Nephron progenitor cell (in vitro differentiated cells): ENCODE measurements at regions not wholly inside any gene's neighbourhood (a gene's known extent, or its start where the extent isn't known, plus 50 kb on each side); places are given as distances from the start of the nearest gene placed in this dataset.
"Not testable (repeated sequence)": the region's sequence is repeated elsewhere in the genome, so short reads cannot be mapped to it uniquely, and the experiment has no call there.

Source experiments
- DNase-seq: peaks from one replicate; pipeline ENCODE4 v3.0.0; 2021
- H3K27ac Mint-ChIP-seq: 2 replicates; pipeline ENCODE4 v1.8.0; 2021; ENCODE audit warnings: mild to moderate bottlenecking, moderate library complexity, mixed read lengths
- H3K27me3 Mint-ChIP-seq: 2 replicates; pipeline ENCODE4 v1.8.0; 2021; ENCODE audit warnings: mild to moderate bottlenecking, low read depth, mixed read lengths; ENCODE audit not compliant: poor library complexity
- H3K36me3 Mint-ChIP-seq: 2 replicates; pipeline ENCODE4 v1.8.0; 2021; ENCODE audit warnings: low read depth, mixed read lengths
- H3K4me1 Mint-ChIP-seq: 2 replicates; pipeline ENCODE4 v1.8.0; 2021; ENCODE audit warnings: mixed read lengths
- H3K4me3 Mint-ChIP-seq: 2 replicates; pipeline ENCODE4 v1.8.0; 2021; ENCODE audit warnings: mild to moderate bottlenecking, moderate library complexity, mixed read lengths
- H3K9me3 Mint-ChIP-seq: 2 replicates; pipeline ENCODE4 v1.8.0; 2021; ENCODE audit warnings: mild to moderate bottlenecking, moderate library complexity, mixed read lengths

- H3K27me3 Mint-ChIP-seq, H3K9me3 Mint-ChIP-seq, H3K27ac Mint-ChIP-seq, H3K36me3 Mint-ChIP-seq, H3K4me1 Mint-ChIP-seq: not testable (repeated sequence)
- DNase-seq: peak; percentile 18
- H3K4me3 Mint-ChIP-seq: peak overlapping the region; percentile 57
Observed at GRCh38 chr2:111366641-111367029, 245.9 kb downstream of the BCL2L11 start.

- H3K4me1 Mint-ChIP-seq, H3K36me3 Mint-ChIP-seq, DNase-seq, H3K27ac Mint-ChIP-seq, H3K9me3 Mint-ChIP-seq, H3K27me3 Mint-ChIP-seq: not testable (repeated sequence)
- peak overlapping the region; percentile 57 for H3K4me3 Mint-ChIP-seq
Observed at GRCh38 chr2:111367080-111367479, 246.4 kb downstream of the BCL2L11 start.

- H3K36me3 Mint-ChIP-seq, H3K4me1 Mint-ChIP-seq, H3K9me3 Mint-ChIP-seq, H3K27ac Mint-ChIP-seq, H3K27me3 Mint-ChIP-seq, DNase-seq, H3K4me3 Mint-ChIP-seq: not testable (repeated sequence)
Observed at GRCh38 chr2:111367871-111368270, 247.2 kb downstream of the BCL2L11 start.

- not testable (repeated sequence) for H3K27ac Mint-ChIP-seq, H3K9me3 Mint-ChIP-seq, H3K27me3 Mint-ChIP-seq, H3K4me1 Mint-ChIP-seq, DNase-seq, H3K4me3 Mint-ChIP-seq, H3K36me3 Mint-ChIP-seq
Observed at GRCh38 chr2:111368288-111368687, 247.6 kb downstream of the BCL2L11 start.

- not testable (repeated sequence) for H3K36me3 Mint-ChIP-seq, H3K4me3 Mint-ChIP-seq, DNase-seq, H3K27me3 Mint-ChIP-seq, H3K27ac Mint-ChIP-seq, H3K9me3 Mint-ChIP-seq
- peaks cover 20% of the 10 kb centered on the region for H3K4me1 Mint-ChIP-seq
Observed at GRCh38 chr2:111373060-111373459, 252.3 kb downstream of the BCL2L11 start.

- H3K27ac Mint-ChIP-seq, H3K9me3 Mint-ChIP-seq, H3K4me3 Mint-ChIP-seq, H3K27me3 Mint-ChIP-seq, DNase-seq, H3K36me3 Mint-ChIP-seq: not testable (repeated sequence)
- peaks cover 20% of the 10 kb centered on the region for H3K4me1 Mint-ChIP-seq
Observed at GRCh38 chr2:111373989-111374388, 253.3 kb downstream of the BCL2L11 start.

GRCh38 chr2:111374734-111375133 lies 254.0 kb downstream of the BCL2L11 start:
- not testable (repeated sequence) for H3K4me3 Mint-ChIP-seq, H3K27me3 Mint-ChIP-seq, H3K27ac Mint-ChIP-seq, DNase-seq, H3K36me3 Mint-ChIP-seq, H3K9me3 Mint-ChIP-seq
- peaks cover 14% of the 10 kb centered on the region for H3K4me1 Mint-ChIP-seq

- H3K4me1 Mint-ChIP-seq: peaks cover 14% of the 10 kb centered on the region
- H3K27me3 Mint-ChIP-seq, H3K4me3 Mint-ChIP-seq, H3K36me3 Mint-ChIP-seq, DNase-seq, H3K27ac Mint-ChIP-seq, H3K9me3 Mint-ChIP-seq: not testable (repeated sequence)
Observed at GRCh38 chr2:111375320-111375883, 254.7 kb downstream of the BCL2L11 start.

GRCh38 chr2:111376272-111376970 lies 255.7 kb downstream of the BCL2L11 start:
- H3K4me1 Mint-ChIP-seq: peaks cover 14% of the 10 kb centered on the region
- H3K27ac Mint-ChIP-seq, DNase-seq, H3K4me3 Mint-ChIP-seq, H3K27me3 Mint-ChIP-seq, H3K9me3 Mint-ChIP-seq, H3K36me3 Mint-ChIP-seq: not testable (repeated sequence)

GRCh38 chr2:111376971-111377352 lies 256.2 kb downstream of the BCL2L11 start:
- Mint-ChIP-seq H3K27ac (peak overlapping the region; percentile 90), H3K4me1 (peaks cover 14% of the 10 kb centered on the region), H3K4me3 (peak overlapping the region; percentile 19)
- H3K36me3 Mint-ChIP-seq, H3K9me3 Mint-ChIP-seq, H3K27me3 Mint-ChIP-seq: not testable (repeated sequence)
- peak; percentile 12 for DNase-seq

GRCh38 chr2:111377386-111377959 lies 256.8 kb downstream of the BCL2L11 start:
- not testable (repeated sequence) for H3K27me3 Mint-ChIP-seq, H3K9me3 Mint-ChIP-seq, DNase-seq, H3K27ac Mint-ChIP-seq, H3K36me3 Mint-ChIP-seq, H3K4me3 Mint-ChIP-seq
- H3K4me1 Mint-ChIP-seq: peaks cover 14% of the 10 kb centered on the region

- not testable (repeated sequence) for DNase-seq, H3K9me3 Mint-ChIP-seq, H3K4me3 Mint-ChIP-seq, H3K36me3 Mint-ChIP-seq, H3K27ac Mint-ChIP-seq, H3K27me3 Mint-ChIP-seq
- peaks cover 14% of the 10 kb centered on the region for H3K4me1 Mint-ChIP-seq
Observed at GRCh38 chr2:111378348-111378747, 257.6 kb downstream of the BCL2L11 start.

GRCh38 chr2:111380733-111381439 lies 260.2 kb downstream of the BCL2L11 start:
- H3K4me1 Mint-ChIP-seq, DNase-seq, H3K9me3 Mint-ChIP-seq, H3K27me3 Mint-ChIP-seq, H3K36me3 Mint-ChIP-seq, H3K4me3 Mint-ChIP-seq, H3K27ac Mint-ChIP-seq: not testable (repeated sequence)

GRCh38 chr2:111381530-111382306 lies 261.0 kb downstream of the BCL2L11 start:
- not testable (repeated sequence) for H3K36me3 Mint-ChIP-seq, H3K9me3 Mint-ChIP-seq, H3K4me3 Mint-ChIP-seq, H3K27ac Mint-ChIP-seq, DNase-seq, H3K4me1 Mint-ChIP-seq, H3K27me3 Mint-ChIP-seq
